ENCODE measurements at regions not wholly inside any gene's neighbourhood (a gene's known extent, or its start where the extent isn't known, plus 50 kb on each side); places are given as distances from the start of the nearest gene placed in this dataset.

- Histone ChIP-seq H3K4me1 (no peaks in the 10 kb centered on the region), H3K9me3 (no peaks in the 10 kb centered on the region), H3K4me3 (ENCODE audit: low read depth, low read length) (no peak overlapping the region), H3K27me3 (no peaks in the 10 kb centered on the region), H3K36me3 (no peaks in the 10 kb centered on the region)
- DNase-seq: no peak
- TF ChIP-seq CTCF (IDR thresholded peaks at IDR 0.05; ENCODE audit: low read depth, low read length): no peak
Observed at GRCh38 chr12:18907728-18908127, 169.8 kb downstream of the CAPZA3 start.

GRCh38 chr12:18908191-18908590 is 170.3 kb downstream of the CAPZA3 start:
- H3K36me3 ChIP-seq: no peaks in the 10 kb centered on the region

GRCh38 chr12:18919871-18920511 is 182.1 kb downstream of the CAPZA3 start:
- H3K4me3 ChIP-seq (ENCODE audit: low read depth, low read length): no peak overlapping the region

More at GRCh38 chr12:18908191-18908590, 170.3 kb downstream of the CAPZA3 start:
- Histone ChIP-seq H3K9me3 (no peaks in the 10 kb centered on the region), H3K27me3 (no peaks in the 10 kb centered on the region), H3K4me1 (no peaks in the 10 kb centered on the region), H3K4me3 (ENCODE audit: low read depth, low read length) (no peak overlapping the region)
- TF ChIP-seq CTCF (IDR thresholded peaks at IDR 0.05; ENCODE audit: low read depth, low read length): no peak
- DNase-seq: no peak

GRCh38 chr12:18922851-18923250 is 184.9 kb downstream of the CAPZA3 start:
- H3K27me3 ChIP-seq: no peaks in the 10 kb centered on the region
- H3K4me3 ChIP-seq (ENCODE audit: low read depth, low read length): no peak overlapping the region
- H3K36me3 ChIP-seq: no peaks in the 10 kb centered on the region
- H3K9me3 ChIP-seq: no peaks in the 10 kb centered on the region
- no peak for TF ChIP-seq CTCF (IDR thresholded peaks at IDR 0.05; ENCODE audit: low read depth, low read length)
- H3K4me1 ChIP-seq: no peaks in the 10 kb centered on the region
- no peak for DNase-seq

More at GRCh38 chr12:18919871-18920511, 182.1 kb downstream of the CAPZA3 start:
- Histone ChIP-seq H3K36me3 (no peaks in the 10 kb centered on the region), H3K27me3 (no peaks in the 10 kb centered on the region), H3K9me3 (no peaks in the 10 kb centered on the region), H3K4me1 (no peaks in the 10 kb centered on the region)
- no peak for DNase-seq
- no peak for TF ChIP-seq CTCF (IDR thresholded peaks at IDR 0.05; ENCODE audit: low read depth, low read length)

- no peaks in the 10 kb centered on the region for H3K4me1 ChIP-seq
- no peak for TF ChIP-seq CTCF (IDR thresholded peaks at IDR 0.05; ENCODE audit: low read depth, low read length)
Observed at GRCh38 chr12:18923721-18924120, 185.8 kb downstream of the CAPZA3 start.

GRCh38 chr12:18926188-18926587 is 188.3 kb downstream of the CAPZA3 start:
- Histone ChIP-seq H3K4me3 (ENCODE audit: low read depth, low read length) (no peak overlapping the region), H3K27me3 (no peaks in the 10 kb centered on the region), H3K4me1 (no peaks in the 10 kb centered on the region), H3K36me3 (no peaks in the 10 kb centered on the region), H3K9me3 (no peaks in the 10 kb centered on the region)
- DNase-seq: no peak
- no peak for TF ChIP-seq CTCF (IDR thresholded peaks at IDR 0.05; ENCODE audit: low read depth, low read length)

More at GRCh38 chr12:18923721-18924120, 185.8 kb downstream of the CAPZA3 start:
- no peak for DNase-seq
- H3K4me3 ChIP-seq (ENCODE audit: low read depth, low read length): no peak overlapping the region
- no peaks in the 10 kb centered on the region for H3K9me3 ChIP-seq
- no peaks in the 10 kb centered on the region for H3K36me3 ChIP-seq
- no peaks in the 10 kb centered on the region for H3K27me3 ChIP-seq
